CMK (cell line): ENCODE measurements at regions not wholly inside any gene's neighbourhood (a gene's known extent, or its start where the extent isn't known, plus 50 kb on each side); places are given as distances from the start of the nearest gene placed in this dataset.
"Not testable (repeated sequence)": the region's sequence is repeated elsewhere in the genome, so short reads cannot be mapped to it uniquely, and the experiment has no call there.

ENCODE experiments used
- DNase-seq: peaks from one replicate; pipeline ENCODE4 v3.0.0-alpha.2; 2010; ENCODE audit warnings: low read depth

DNA sequence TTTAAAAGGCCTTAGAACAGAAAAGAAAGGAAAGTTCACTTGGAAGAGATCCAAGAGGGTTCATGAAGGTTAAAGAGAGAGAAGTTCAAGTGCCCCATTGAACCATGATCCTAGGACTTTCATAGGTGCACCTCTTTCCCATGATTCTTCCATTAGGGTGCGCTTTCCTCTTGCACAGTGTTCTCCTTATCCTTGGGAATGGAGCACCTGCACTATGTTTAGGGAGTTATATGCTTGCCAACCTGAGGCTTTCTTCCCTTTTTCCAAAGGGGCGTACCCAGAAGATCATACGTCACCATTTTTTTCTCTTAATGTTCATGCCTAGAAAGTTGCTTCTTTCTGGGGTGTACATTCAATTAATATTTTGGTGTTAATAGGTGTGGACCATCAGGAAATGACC, 908.0 kb upstream of the SORCS1 start:
- DNase-seq, result no peak

DNA sequence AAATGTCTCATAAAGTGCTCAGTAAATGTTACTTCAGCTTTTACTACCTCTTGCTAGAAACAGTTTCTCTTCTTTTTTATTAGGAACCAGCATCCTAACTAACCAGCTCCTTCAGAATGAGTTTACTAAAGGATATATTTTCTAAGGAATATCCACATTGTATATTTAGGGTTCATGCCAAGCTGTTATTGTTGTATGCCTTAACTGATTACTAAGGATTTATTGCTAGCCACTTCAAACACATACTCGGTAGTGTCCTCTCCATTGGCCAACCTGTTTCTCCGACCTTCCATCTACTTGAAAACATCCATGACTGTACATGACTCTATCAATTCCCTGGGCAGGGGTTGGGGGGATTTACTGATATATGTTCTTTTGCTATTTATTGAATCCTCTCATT, 906.3 kb upstream of the SORCS1 start:
- no peak for DNase-seq

DNA sequence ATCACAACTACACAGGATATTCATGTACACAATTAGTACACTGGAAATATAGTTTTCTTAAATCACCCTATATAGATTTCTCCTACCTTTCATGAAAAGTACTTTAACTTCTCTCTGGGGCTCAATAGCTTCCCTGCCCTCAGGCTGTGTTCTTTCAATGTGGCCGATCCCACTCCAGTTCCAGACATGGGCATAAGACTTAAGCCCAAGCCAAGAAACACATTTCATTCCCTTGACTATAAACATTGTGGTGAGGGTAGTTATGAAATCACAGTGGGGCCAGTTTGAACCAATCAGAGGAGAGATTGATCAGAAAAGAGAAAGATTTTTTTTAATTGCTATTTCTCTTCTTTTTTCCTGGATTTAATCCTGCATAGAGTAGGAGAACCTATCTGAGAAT, 904.6 kb upstream of the SORCS1 start:
- DNase-seq, result no peak

DNA sequence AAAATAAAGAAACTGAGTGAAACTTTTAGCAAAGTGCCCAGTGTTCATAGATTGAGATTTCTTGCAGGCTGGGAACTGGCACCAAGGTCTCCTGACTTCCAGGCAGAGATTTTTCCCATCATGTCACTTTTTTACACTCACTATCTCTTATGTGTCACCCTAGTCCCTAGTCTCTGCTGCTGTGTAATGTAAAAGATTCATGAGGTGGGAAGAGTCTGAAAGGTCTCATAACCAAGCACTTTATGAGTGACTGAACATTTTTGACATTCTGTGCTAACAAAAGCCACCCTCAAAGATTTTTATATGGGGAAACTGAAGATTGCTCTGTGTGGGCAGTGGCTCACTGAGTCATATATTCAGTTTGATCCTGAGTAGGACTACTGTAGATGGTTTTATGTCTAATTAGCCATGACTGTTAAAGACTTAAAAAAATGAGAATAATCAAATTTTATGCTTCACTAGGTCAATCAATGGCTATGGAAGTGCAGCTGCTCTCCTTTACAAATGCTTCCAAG, 900.3 kb upstream of the SORCS1 start:
- DNase-seq, result no peak

DNA sequence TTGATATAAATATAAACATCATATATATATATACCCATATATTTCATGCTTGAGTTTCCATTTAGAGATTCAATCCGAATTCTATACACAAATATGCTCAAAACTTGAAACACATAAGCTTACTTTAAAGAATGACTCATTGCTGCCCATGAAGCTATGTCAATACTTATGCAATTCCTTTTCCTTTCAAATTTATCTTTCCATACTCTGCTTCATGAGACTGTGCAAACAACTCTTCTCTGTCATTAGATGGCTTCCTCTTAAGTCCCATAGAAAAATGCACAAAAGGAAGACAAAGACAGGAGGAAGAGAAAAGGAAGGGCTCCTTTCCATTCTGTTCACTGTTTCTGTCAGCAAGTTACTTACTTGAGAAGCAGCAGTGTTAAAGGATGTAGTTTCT, 895.7 kb upstream of the SORCS1 start:
- no peak for DNase-seq

DNA sequence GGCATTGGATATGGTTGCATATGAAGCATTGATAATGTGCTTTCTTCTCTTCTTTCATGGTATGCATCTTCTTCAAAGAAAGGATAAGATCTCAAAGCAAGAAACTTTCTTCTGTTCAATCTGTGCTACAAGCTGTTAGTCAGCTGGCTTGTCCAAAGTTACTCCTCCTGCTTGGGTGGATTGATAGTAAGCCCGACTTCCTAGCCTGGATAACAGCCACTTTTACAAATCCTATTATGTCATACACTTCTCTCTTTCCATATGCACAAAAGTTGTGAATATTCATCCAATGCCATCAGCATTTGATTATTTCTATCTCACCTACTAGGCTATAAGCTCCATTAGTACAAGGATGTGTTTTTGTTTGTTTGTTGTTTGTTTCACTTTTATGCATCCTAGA, 891.0 kb upstream of the SORCS1 start:
- no peak for DNase-seq

DNA sequence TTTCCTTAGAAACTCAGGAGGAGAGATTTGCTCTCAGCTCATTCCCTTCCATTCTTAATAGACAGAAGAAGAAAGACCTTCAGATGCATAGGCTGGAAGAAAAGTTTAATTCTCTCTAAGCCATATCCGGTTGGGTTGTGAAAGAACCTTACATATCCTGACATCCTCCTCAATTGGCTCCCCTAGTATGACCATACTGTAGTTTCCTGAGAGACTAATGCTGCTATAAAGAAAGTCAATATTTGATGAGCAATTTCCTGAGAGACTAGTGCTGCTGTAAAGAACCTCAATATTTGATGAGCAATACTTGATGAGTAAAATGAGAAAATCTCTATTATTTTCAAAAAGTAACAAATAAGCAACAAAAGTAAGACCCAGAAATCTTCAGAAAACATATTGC, 888.5 kb upstream of the SORCS1 start:
- DNase-seq, result no peak

DNA sequence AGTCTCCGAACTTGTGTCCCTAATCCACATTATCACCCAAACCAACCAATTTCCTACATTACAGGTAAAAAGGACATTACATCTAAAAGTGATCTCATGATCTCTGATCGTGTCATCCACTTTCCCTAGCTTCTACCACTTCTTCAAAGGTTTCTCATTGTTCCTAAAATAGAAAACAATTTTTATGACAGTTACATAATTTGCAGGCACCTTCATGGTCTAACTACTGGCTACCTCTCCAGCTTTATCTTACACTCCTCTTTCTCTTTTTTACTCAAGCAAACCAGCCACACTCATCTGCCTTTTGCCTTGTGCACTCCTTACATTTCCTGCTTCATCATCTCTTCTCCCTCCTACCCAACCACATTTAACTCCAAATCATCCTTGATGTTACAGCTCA, 886.7 kb upstream of the SORCS1 start:
- no peak for DNase-seq

DNA sequence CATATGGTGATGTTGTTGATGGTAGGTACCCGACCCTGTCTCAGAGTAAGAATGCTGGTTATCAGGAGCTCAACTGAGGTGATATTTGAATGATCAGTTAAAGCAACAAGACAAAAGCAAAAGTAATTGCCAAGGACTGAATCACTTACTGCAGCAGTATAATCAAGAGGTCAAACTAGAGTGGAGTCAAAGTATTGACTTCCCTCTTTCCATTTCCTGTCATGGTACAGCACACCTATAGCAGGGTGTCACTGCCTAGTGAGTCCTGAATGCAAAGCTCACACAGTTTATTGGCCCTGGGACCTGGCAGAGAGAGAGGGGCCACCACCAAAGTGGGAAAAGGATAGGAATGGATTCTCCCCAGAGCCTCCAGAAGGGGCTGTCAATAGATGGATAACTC, 886.1 kb upstream of the SORCS1 start:
- no peak for DNase-seq

DNA sequence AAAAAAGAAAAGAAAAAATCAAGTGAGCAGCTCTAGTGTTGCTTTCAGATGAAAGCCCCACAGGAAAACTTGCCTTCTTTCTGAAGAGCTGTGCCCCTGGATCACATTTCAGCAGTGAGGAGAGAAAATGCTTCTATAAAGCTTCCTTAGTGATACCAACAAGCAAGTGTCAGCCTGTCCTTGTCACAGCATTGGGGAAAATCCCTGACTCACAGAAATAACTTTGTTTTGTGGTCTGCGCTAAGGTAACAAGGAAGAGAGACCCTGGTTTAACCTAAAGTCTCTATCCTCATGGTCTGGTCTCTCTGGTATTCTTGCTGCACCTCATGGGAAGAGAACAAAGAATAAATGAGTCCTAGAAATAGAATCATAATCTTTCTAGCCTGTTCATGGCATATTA, 885.2 kb upstream of the SORCS1 start:
- DNase-seq, result no peak

DNA sequence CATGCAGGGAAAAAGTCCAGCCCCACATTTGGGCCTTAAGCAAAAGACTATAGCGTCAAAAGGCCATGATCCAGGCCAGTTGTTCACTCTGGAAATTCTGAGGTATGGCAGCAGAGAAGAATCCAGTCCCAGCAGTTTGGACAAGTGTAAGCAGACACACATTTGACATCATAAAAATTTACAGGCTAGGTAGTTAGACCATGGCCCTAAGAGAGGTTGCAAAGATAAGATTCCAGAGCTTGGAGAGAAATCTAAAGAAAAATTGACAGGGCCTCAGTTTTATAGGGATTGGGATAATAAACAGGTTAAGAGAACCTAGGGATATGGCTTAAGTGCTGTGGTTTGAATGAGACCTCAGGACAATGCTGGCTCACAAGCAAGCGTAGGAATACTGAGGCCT, 884.4 kb upstream of the SORCS1 start:
- no peak for DNase-seq

DNA sequence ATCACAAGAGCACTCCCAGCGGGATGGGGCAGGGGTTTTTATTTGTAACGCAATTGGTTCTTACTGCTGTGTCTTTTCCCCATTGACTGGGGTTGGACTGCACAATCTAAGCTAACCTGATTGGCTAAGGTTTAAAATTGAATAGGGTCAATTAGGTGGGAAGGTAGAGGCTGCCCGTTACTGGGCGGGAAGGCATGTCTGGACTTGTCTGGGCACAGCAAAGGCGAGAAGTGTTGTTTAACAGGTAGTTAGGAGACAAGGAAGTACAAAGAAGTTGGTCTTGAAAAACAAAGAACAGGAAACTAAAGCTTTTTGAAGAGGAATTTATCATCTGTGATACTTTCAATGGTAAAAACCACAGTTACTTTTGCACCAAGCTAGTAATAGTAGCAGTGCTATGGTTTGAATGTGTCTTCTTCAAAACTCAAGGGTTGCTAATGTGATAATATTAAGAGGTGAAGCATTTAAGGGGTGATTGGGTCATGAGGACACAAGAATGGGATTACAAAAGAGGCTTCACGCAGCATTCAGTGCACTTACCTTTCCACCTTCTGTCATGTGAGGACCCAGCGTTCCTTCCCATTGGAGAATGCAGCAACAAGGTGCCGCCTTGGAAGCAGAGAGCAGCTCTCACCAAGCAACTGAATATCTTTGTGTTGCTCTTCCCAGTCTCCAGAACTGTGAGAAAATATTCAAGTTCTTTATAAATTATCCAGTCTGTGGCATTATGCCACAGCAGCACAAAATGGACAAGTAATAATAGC, 875.5 kb upstream of the SORCS1 start:
- no peak for DNase-seq

DNA sequence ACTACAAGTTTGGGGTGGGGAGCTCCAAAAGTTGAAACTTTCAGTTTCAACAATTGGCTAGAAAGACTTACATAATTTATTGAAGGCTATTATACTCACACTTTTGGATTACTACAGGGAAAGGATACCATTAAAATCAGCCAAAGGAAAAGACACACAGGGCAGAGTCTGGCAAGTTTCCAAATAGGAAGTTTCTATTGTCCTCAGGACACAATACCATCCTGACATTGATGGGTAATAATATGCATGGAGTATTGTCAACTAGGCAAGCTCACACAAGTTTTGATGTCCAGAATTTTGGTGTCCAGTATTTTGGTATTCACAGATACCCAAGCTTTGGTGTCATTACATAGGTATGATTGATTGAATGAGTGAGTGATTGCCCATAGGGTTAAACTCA, 872.6 kb upstream of the SORCS1 start:
- no peak for DNase-seq

DNA sequence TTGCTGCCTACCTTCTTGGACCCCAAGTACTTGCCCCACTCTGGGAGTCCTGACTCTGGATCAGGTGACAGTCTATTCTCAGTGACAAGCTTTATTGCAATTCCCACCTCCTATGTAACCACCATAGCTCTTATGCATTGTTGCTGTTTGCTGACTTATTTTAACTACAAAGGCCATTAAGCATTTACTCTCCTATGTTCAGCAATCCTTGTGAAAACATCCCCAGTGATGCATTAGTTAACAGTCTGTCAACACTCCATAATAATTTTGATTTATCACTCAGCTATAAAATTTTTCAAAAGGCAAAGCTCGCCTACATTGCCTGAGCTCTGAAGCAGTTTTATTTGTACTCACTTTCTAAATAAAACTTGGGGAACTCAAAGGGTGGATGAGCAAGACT, 871.8 kb upstream of the SORCS1 start:
- no peak for DNase-seq

DNA sequence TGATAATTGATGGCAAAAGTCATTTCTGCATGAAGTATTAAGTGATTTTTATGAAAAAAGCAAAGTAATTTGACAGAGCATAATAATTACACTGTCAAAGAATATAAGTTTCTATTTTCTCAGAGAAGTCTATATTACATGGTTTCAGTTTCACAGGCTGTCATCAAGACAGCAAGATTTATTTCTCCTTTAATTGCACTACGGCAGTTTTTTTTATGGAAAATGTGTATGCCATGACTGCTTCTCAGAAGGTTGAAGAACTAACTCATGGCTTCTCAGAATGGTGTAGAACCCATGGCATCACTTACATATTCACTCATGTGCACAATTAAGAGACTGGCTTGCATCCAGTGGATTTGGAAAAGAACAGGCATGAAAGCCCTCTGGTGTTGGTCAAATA, 870.3 kb upstream of the SORCS1 start:
- no peak for DNase-seq

DNA sequence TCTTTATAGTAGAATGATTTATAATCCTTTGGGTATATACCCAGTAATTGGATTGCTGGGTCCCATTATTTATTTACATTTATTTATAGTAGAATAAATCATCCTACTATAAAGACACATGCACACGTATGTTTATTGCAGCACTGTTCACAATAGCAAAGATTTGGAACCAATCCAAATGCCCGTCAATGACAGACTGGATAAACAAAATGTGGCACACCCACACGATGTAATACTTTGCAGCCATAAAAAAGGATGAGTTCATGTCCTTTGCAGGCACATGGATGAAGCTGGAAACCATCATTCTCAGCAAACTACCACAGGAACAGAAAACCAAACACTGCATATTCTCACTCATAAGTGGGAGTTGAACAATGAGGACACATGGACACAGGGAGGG, 869.0 kb upstream of the SORCS1 start:
- not testable (repeated sequence) for DNase-seq

DNA sequence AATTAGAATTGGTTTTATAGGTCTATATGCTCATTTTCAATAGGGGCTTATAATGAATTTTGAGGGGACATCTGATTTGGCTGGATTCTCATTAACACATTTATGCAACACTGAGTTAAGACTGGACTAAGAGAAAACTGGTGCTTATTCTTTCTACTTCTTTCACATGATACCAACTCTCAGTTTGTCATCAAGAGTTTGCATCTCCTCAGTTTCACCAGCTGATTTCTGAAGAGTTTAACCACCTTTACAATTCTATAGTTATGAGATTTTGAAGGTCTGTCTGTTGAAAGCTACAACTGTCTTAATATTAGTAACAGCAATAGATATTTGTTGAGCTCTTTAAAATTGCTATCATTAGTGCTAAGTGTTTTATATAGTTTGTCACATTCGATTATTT, 867.0 kb upstream of the SORCS1 start:
- no peak for DNase-seq

DNA sequence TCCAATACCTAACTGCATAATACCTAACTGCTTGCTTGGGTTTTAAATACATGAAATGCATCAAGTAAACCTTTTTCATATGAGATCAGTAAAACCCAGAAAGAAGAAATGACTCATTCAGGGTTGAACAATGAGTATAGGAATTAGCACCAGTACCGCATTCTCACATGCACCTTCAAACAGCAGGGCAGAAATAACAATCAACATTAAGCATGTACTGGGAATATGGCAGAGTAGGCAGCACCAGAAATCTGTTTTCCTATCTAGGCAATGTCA, 850.3 kb upstream of the SORCS1 start:
- DNase-seq, result no peak

DNA sequence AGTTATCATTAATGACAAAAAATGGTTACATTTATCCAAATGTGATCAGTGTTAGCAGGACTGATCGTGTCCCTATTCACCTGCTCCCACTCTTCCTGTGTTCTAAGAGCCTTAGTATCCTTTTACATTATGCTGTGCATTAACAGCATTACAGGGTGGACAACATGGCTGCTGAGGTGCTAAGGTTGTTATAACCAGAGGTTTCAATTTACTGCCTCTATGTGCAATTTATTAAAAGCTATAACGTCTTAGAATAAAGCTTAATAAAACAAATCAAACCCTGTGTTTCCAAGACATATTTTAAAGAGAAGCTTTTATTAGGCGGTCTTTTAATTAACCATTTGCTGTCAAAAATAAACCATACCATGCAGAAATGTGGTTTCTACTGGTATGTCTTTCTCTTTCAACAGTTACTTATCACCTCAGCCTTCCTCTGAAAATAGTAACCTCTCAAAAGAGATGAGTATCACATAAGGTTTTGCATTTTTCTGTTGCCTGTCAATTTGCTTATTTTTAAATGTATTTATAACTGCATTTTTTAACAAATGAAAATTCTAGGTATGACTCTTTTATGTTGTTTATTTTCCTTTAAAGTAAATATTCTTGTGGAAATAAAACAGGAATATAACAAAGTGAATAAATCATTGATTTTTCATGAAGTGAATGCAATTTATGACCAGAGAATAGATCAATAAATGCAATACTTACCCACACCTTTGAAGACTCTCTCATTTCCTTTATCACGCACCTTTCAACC, 849.8 kb upstream of the SORCS1 start:
- no peak for DNase-seq

DNA sequence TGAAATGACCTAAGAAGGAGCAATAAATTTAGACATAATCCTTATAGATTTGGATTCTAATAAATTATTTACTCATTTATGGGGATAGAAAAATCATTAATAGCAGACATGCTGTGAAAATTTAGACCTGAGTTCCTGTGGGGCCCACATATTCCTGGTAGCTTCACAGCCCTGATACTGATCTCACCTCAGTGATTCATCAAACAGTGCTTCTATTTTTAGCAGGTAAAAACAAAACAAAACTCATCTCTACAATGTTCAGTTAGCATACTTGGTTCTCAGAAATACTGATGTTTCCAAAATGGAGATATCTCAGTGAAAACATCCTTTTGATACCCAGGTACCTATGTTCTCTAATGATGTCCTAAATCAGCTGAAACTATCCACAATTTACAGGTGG, 841.1 kb upstream of the SORCS1 start:
- DNase-seq, result no peak

DNA sequence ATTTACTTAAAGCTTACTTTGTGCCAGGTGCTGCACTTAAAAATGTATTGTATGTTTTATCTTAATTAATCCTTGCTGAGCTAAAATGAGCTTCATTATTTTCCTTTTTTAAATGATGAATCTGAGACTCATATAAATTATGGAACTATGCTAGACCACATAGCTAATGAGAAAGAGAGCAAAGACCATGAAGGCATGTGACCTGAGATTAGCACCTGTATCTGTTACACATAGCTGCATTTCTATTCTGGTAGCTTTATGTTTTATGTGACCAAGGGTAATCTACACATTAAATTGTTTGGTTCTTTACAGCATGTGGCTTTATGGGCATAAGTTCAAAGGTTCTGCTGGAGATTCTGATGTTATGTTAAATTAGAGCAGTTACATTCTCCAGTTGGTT, 839.1 kb upstream of the SORCS1 start:
- no peak for DNase-seq

DNA sequence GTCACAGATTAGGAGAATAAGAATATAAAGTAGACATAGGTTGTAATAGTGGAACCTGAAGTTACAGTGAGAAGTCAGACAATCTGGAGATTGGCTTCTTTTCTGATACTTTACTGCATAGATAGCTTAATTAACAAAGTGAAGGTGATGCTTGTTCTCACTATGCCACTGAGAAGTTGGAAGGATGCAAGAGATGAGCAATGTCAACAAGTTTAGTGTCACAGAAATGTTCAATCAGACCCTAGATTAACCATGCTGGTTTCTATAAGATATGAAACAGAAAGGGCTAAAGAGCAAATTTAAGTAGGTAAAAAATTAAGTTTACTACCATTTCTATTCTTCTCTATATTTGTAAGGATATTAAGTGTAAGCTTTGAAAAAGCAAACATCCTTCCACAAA, 838.6 kb upstream of the SORCS1 start:
- DNase-seq, result no peak

DNA sequence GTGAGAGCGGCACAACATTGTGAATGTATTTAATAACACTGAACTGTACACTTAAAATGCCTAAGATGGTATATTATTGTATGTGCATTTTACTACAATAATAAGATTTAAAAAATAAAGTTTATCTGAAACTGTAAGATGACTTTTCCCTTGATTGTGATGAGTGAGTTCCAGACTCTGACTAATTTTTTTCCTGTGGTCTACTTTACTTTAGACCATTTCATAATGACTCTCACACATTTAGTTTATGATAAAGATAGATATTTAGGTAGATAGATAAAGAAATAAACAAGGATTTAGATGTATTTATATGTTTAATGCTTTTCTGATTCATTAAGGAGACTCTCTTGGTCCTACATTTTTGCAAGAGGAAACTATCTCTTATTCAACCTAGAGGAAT, 835.9 kb upstream of the SORCS1 start:
- no peak for DNase-seq
